ENCODE measurements at regions not wholly inside any gene's neighbourhood (a gene's known extent, or its start where the extent isn't known, plus 50 kb on each side); places are given as distances from the start of the nearest gene placed in this dataset.

- TF ChIP-seq, protein P1, sequence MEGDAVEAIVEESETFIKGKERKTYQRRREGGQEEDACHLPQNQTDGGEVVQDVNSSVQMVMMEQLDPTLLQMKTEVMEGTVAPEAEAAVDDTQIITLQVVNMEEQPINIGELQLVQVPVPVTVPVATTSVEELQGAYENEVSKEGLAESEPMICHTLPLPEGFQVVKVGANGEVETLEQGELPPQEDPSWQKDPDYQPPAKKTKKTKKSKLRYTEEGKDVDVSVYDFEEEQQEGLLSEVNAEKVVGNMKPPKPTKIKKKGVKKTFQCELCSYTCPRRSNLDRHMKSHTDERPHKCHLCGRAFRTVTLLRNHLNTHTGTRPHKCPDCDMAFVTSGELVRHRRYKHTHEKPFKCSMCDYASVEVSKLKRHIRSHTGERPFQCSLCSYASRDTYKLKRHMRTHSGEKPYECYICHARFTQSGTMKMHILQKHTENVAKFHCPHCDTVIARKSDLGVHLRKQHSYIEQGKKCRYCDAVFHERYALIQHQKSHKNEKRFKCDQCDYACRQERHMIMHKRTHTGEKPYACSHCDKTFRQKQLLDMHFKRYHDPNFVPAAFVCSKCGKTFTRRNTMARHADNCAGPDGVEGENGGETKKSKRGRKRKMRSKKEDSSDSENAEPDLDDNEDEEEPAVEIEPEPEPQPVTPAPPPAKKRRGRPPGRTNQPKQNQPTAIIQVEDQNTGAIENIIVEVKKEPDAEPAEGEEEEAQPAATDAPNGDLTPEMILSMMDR (IDR thresholded peaks at IDR 0.05): no peak
- Histone ChIP-seq H3K79me2 (ENCODE audit: insufficient read depth, low read length) (no peaks in the 10 kb centered on the region), H3K27ac (ENCODE audit: low read depth in 1 of 2, low read length in 2 of 2) (no peak overlapping the region), H3K4me1 (ENCODE audit: control insufficient read depth in 1 of 2, insufficient read depth in 2 of 2, low read length in 2 of 2) (no peaks in the 10 kb centered on the region), H3K27me3 (ENCODE audit: control insufficient read depth in 2 of 2, insufficient read depth in 2 of 2, low read length in 2 of 2) (no peaks in the 10 kb centered on the region), H3K9ac (ENCODE audit: insufficient read depth, low read length, poor library complexity, severe bottlenecking) (no peak overlapping the region), H3K9me3 (replicated peaks in 1 of 2; ENCODE audit: control insufficient read depth in 1 of 2, insufficient read depth in 1 of 2, low read length in 2 of 2) (no peaks in the 10 kb centered on the region), H4K20me1 (ENCODE audit: insufficient read depth, low read length) (no peaks in the 10 kb centered on the region), H3K4me3 (replicated peaks in 1 of 3; ENCODE audit: low read depth in 2 of 3, low read length in 3 of 3) (no peak overlapping the region), H3K4me2 (replicated peaks; ENCODE audit: extremely low read depth, low read length, poor library complexity, severe bottlenecking) (no peak overlapping the region), H2AFZ (ENCODE audit: insufficient read depth, low read depth, low read length, poor library complexity, severe bottlenecking) (no peak overlapping the region), H3K36me3 (replicated peaks in 1 of 2; ENCODE audit: control insufficient read depth in 1 of 2, insufficient read depth in 2 of 2, low read length in 2 of 2) (no peaks in the 10 kb centered on the region)
- H3K4me3 Mint-ChIP-seq: no peak overlapping the region
- H3K27me3 Mint-ChIP-seq (ENCODE audit: low read depth in 3 of 3): peaks cover 0 to 3% (median 1%) of the 10 kb centered on the region in 3 donors
- no peak for DNase-seq
- no CpG with 5 or more reads among the region's 2 CpGs for WGBS (ENCODE audit: insufficient coverage)
- intact Hi-C loops (cut with micrococcal nuclease): no loop called here
- no peaks in the 10 kb centered on the region for H3K36me3 Mint-ChIP-seq
- no peak overlapping the region for H3K27ac Mint-ChIP-seq
- H3K4me1 Mint-ChIP-seq: no peaks in the 10 kb centered on the region
- H3K9me3 Mint-ChIP-seq: no peaks in the 10 kb centered on the region
Observed at GRCh38 chr1:218763538-218763937, 410.1 kb upstream of the LYPLAL1 start.

GRCh38 chr1:218765753-218766152 is 407.9 kb upstream of the LYPLAL1 start:
- Histone ChIP-seq H3K9ac (ENCODE audit: insufficient read depth, low read length, poor library complexity, severe bottlenecking) (no peak overlapping the region), H3K27me3 (ENCODE audit: control insufficient read depth in 2 of 2, insufficient read depth in 2 of 2, low read length in 2 of 2) (no peaks in the 10 kb centered on the region), H3K4me1 (ENCODE audit: control insufficient read depth in 1 of 2, insufficient read depth in 2 of 2, low read length in 2 of 2) (no peaks in the 10 kb centered on the region), H3K36me3 (replicated peaks in 1 of 2; ENCODE audit: control insufficient read depth in 1 of 2, insufficient read depth in 2 of 2, low read length in 2 of 2) (no peaks in the 10 kb centered on the region), H2AFZ (ENCODE audit: insufficient read depth, low read depth, low read length, poor library complexity, severe bottlenecking) (no peak overlapping the region), H3K27ac (ENCODE audit: low read depth in 1 of 2, low read length in 2 of 2) (no peak overlapping the region), H4K20me1 (ENCODE audit: insufficient read depth, low read length) (no peaks in the 10 kb centered on the region), H3K4me3 (replicated peaks in 1 of 3; ENCODE audit: low read depth in 2 of 3, low read length in 3 of 3) (no peak overlapping the region), H3K4me2 (replicated peaks; ENCODE audit: extremely low read depth, low read length, poor library complexity, severe bottlenecking) (no peak overlapping the region), H3K9me3 (replicated peaks in 1 of 2; ENCODE audit: control insufficient read depth in 1 of 2, insufficient read depth in 1 of 2, low read length in 2 of 2) (no peaks in the 10 kb centered on the region), H3K79me2 (ENCODE audit: insufficient read depth, low read length) (no peaks in the 10 kb centered on the region)
- DNase-seq: no peak
- no peak overlapping the region for H3K4me3 Mint-ChIP-seq
- H3K4me1 Mint-ChIP-seq: no peaks in the 10 kb centered on the region
- no peak overlapping the region for H3K27ac Mint-ChIP-seq
- peaks cover 0 to 2% (median 0%) of the 10 kb centered on the region in 7 donors for H3K9me3 Mint-ChIP-seq
- peaks cover 0 to 3% (median 1%) of the 10 kb centered on the region in 3 donors for H3K27me3 Mint-ChIP-seq (ENCODE audit: low read depth in 3 of 3)
- H3K36me3 Mint-ChIP-seq: no peaks in the 10 kb centered on the region
- TF ChIP-seq, protein P1 (IDR thresholded peaks at IDR 0.05): no peak
- intact Hi-C loops (cut with micrococcal nuclease): no loop called here
- 43% methylated on average over 1 of the region's 5 CpGs for WGBS (ENCODE audit: insufficient coverage)
